Lower lobe of right lung (tissue), 2 donors: ENCODE measurements at regions not wholly inside any gene's neighbourhood (a gene's known extent, or its start where the extent isn't known, plus 50 kb on each side); places are given as distances from the start of the nearest gene placed in this dataset.
A peak's percentile ranks its signal among the peaks of the same experiment; 100 is the strongest.
"Not testable (repeated sequence)": the region's sequence is repeated elsewhere in the genome, so short reads cannot be mapped to it uniquely, and the experiment has no call there.

Source experiments
- ATAC-seq, 2 donors: fragments of 200-7000 bp; cut with Tn5 transposase; one replicate each; pipeline ENCODE4 v1.9.1; 2020 to 2022; ENCODE audit warnings: mild to moderate bottlenecking in 2 of 2, moderate library complexity in 2 of 2
- DNase-seq: peaks from one replicate; pipeline ENCODE4 v3.0.0-alpha.2; 2020
- H3K27ac ChIP-seq: fragments of 200-600 bp; one replicate; pipeline ENCODE4 v1.8.0; 2022
- H3K27me3 ChIP-seq: fragments of 200-600 bp; one replicate; pipeline ENCODE4 v1.8.0; 2022; ENCODE audit warnings: low read depth
- H3K36me3 ChIP-seq: fragments of 200-600 bp; one replicate; pipeline ENCODE4 v1.8.0; 2022; ENCODE audit warnings: mild to moderate bottlenecking
- H3K4me1 ChIP-seq: fragments of 200-600 bp; one replicate; pipeline ENCODE4 v1.8.0; 2022
- H3K4me3 ChIP-seq: fragments of 200-600 bp; one replicate; pipeline ENCODE4 v1.8.0; 2022; ENCODE audit warnings: mild to moderate bottlenecking
- H3K9me3 ChIP-seq: fragments of 200-600 bp; one replicate; pipeline ENCODE4 v1.8.0; 2022
- intact Hi-C: fragments of 100-400 bp; cut with DNase I; formaldehyde crosslinking; loops from one replicate; pipeline ENCODE4 v1.11.0; 2022
- TF ChIP-seq, protein P1 (sequence below): fragments of 200-600 bp; IDR thresholded peaks from one replicate; pipeline ENCODE4 v1.8.0; 2022; ENCODE audit warnings: antibody characterized with exemption, mild to moderate bottlenecking
- donor health status: DM: no; HTN: yes; CAD: no; lungs with severe emphysema.

DNA sequence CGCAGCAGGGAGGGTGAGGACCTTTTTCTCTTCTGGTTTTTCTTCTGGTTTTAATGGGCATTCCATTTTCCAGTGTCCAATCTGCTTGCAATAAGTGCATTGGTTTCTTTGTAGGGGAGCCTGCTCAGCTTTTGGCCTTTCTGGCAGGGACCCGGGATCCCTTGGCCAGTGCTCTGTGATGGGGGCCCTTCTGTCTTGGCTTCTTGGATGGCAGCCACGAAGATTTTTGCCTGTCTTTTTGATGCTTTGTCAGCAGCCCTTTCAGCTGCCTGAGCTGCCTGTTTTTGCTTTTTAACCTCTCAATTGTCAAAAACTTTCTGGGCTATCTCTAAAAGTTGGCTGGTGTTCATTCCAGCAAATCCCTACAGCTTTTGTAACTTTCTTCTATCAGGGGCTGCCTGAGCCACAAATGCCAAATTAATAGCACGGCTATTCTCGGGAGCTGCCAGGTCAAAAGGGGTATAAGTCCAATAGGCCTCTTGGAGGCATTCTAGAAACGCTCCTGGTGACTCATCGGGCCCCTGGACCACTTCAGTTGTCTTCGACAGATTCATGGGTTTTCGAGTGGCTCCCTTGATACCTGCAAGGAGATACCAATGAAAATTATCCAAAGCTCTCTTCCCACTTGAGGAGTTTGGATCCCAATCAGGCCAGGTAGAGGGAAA lies 179.9 kb upstream of the MBL2 start:
- Histone ChIP-seq H3K27ac (no peak overlapping the region), H3K27me3 (no peaks in the 10 kb centered on the region), H3K9me3 (no peaks in the 10 kb centered on the region), H3K4me1 (no peaks in the 10 kb centered on the region), H3K36me3 (no peaks in the 10 kb centered on the region), H3K4me3 (no peak overlapping the region)
- TF ChIP-seq, protein P1, sequence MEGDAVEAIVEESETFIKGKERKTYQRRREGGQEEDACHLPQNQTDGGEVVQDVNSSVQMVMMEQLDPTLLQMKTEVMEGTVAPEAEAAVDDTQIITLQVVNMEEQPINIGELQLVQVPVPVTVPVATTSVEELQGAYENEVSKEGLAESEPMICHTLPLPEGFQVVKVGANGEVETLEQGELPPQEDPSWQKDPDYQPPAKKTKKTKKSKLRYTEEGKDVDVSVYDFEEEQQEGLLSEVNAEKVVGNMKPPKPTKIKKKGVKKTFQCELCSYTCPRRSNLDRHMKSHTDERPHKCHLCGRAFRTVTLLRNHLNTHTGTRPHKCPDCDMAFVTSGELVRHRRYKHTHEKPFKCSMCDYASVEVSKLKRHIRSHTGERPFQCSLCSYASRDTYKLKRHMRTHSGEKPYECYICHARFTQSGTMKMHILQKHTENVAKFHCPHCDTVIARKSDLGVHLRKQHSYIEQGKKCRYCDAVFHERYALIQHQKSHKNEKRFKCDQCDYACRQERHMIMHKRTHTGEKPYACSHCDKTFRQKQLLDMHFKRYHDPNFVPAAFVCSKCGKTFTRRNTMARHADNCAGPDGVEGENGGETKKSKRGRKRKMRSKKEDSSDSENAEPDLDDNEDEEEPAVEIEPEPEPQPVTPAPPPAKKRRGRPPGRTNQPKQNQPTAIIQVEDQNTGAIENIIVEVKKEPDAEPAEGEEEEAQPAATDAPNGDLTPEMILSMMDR = no peak
- DNase-seq (no peak), ATAC-seq (no peak)
- intact Hi-C loops = no loop called here

DNA sequence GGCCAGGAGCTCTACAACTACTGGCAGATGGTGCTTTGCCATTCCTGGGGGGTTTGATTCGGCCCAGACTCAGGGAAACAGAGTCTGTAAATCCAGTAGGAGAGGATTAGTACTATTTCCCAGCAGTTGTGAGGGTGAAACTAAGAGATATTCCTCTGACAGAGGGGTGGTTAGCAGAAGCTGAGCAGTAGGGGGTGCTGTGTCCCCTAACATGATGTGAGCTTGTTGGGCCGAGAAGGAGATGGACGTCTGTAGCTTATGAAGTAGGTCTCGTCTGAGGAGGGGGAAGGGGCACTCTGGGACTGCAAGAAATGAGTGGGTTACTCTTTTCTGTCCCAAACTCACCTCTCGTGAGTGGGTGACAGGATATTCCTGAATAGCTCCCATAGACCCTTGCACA lies 179.2 kb upstream of the MBL2 start:
- intact Hi-C loops = no loop called here
- Histone ChIP-seq H3K4me1 (no peaks in the 10 kb centered on the region), H3K27me3 (no peaks in the 10 kb centered on the region), H3K9me3 (no peaks in the 10 kb centered on the region), H3K27ac (no peak overlapping the region), H3K36me3 (no peaks in the 10 kb centered on the region), H3K4me3 (no peak overlapping the region)
- TF ChIP-seq, protein P1 = peak; percentile 29
- peak; percentile 43 to 70 for ATAC-seq
- no peak for DNase-seq

DNA sequence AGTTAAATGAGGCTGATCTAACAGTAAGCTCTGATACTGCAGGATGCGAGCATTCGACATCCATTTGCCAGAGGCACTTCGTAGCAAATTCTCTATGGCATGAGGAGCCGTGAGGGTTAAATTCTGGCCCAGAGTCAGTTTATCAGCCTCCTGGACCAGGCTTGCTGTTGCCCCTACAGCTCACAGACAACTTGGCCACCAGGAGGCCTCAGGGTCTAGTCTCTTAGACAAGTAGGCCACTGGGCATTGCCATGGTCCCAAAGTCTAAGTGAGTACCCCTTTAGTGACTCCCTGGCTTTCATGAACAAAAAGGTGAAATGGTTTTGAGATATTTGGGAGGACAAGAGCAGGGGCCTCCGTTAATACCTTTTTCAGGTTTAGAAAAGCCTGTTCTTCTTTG lies 178.0 kb upstream of the MBL2 start:
- DNase-seq (no peak), ATAC-seq (no peak)
- Histone ChIP-seq H3K9me3 (no peaks in the 10 kb centered on the region), H3K4me3 (no peak overlapping the region), H3K4me1 (no peaks in the 10 kb centered on the region), H3K27ac (no peak overlapping the region), H3K36me3 (no peaks in the 10 kb centered on the region), H3K27me3 (no peaks in the 10 kb centered on the region)
- intact Hi-C loops = no loop called here
- TF ChIP-seq, protein P1 = no peak

DNA sequence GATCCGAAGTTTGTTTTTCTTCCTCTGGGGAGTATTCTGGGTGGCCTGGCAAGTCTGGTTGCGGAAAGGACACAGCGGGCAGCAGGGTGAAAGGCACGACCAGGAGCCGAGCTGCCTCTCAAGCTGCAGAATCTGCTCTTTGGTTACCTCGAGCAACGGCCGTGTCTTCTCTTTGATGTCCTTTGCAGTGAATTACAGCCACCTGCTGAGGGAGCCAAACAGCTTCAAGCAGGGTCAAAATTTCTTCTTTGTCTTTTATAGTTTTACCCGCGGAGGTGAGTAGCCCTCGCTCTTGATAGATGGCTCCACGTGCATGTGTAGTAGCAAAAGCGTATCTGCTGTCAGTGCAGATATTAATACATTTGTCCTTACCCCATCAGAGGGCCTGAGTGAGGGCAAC lies 177.3 kb upstream of the MBL2 start:
- TF ChIP-seq, protein P1 = no peak

DNA sequence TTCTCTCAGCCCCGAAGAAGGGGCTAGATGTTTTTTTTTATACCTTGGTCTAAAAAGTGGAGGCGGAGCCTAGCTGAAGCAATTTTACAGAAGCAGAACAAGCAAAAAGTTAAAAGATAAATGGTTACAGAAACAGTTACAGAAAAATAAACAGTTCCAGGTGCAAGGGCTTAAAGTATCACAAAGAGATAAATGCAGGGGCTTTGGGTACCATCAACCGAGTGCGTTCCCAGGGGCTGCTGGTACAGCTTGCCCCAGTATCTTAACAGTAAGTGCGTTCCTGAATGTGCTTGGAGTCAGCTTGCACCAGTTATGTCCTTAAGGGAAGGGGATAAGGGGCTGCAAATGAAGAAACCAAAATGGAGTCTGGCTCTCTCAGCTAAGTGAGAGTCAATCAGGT lies 173.9 kb upstream of the MBL2 start:
- Histone ChIP-seq H3K4me3 (no peak overlapping the region), H3K27me3 (no peaks in the 10 kb centered on the region), H3K27ac (no peak overlapping the region), H3K4me1 (no peaks in the 10 kb centered on the region), H3K9me3 (no peaks in the 10 kb centered on the region), H3K36me3 (no peaks in the 10 kb centered on the region)
- no peak for DNase-seq
- TF ChIP-seq, protein P1 = no peak
- ATAC-seq = no peak
- intact Hi-C loops = no loop called here

More for the DNA sequence above, 177.3 kb upstream of the MBL2 start:
- no peaks in the 10 kb centered on the region for H3K36me3 ChIP-seq
- no peak overlapping the region for H3K27ac ChIP-seq
- ATAC-seq = no peak
- no peaks in the 10 kb centered on the region for H3K27me3 ChIP-seq
- intact Hi-C loops = no loop called here
- H3K4me1 ChIP-seq = no peaks in the 10 kb centered on the region
- no peak for DNase-seq
- no peaks in the 10 kb centered on the region for H3K9me3 ChIP-seq
- no peak overlapping the region for H3K4me3 ChIP-seq

DNA sequence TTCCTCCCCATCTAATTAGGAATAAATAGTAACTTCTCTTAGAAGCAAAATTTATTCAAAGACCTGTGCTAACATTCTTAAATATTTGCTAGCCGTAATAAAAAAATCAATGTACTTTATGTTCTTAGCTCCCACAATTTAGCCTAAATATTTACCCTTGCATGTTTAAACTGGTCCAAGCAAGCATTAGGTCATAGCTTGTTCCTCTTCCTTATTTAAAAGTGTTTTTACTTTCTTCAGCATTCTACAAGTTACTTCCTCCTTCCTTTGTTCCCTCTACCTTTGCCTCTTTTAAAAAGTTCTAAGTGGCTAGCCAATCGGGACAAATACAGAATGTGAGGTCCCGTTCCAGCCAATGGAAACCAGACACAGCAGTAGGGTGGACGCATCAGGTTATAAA lies 172.9 kb upstream of the MBL2 start:
- H3K36me3 ChIP-seq, H3K27me3 ChIP-seq, DNase-seq, H3K4me1 ChIP-seq, ATAC-seq, H3K9me3 ChIP-seq, H3K27ac ChIP-seq, H3K4me3 ChIP-seq, intact Hi-C loops: not testable (repeated sequence)
